Left renal pelvis (tissue), 4 donors: ENCODE measurements at regions not wholly inside any gene's neighbourhood (a gene's known extent, or its start where the extent isn't known, plus 50 kb on each side); places are given as distances from the start of the nearest gene placed in this dataset.
A peak's percentile ranks its signal among the peaks of the same experiment; 100 is the strongest.

ENCODE experiments used
- DNase-seq, 4 donors: peaks; one replicate each; pipeline ENCODE4 v3.0.0-alpha.2; 2013; ENCODE audit warnings: low read depth in 4 of 4, low spot score in 3 of 4

DNA sequence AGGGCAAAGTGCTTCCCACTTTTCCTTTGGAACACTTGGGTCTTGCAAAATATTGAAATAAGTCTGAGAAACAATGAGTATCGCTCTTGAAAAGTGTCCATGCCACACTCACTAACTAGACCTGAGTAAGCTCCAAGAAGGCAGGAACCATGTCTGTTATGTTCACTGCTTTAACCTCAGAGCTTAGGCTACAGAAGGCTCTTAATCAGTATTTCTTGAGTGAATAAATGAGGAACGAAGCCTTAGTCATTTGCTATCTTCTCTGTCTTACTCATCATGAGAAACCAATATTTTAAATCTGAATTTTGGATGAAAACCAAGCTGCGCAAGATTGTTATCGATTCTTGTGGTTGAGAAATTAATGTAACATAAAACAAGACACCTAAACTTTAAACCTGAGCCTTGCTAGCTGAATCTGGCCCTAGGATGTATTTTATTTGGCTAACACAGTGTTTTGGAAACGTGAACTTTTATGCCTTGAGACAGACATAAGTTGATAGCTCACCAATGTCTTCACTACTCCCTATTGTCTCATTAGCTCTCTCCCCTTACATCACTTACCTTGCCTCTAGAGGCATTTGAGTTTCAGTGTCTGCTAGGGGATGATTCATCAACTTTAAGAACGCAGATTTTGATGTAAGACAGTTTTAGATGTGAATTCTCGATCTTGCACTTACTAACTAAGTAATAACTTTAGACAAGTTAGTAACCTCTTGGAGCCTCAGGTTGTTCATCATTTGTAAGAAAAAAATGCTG, 392.8 kb upstream of the MEIS1 start:
- no peak for DNase-seq

DNA sequence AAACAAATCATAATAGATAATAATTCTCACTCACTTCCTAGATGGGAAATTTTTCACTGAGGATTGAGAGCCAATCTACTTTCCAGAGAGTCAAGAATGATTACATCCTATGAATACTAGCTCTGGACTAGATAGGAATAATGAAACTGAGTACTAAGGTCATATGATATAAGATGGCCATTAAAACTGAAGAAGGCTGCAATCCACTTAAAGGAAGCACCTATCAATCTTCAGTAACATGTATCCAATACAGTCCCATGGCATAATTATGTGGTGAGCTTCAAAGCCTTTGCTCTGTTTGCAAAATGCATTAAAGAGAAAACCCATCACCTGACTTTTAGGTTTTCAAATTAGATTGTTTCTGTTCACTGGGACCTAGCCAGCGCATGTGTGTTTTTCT, 398.0 kb upstream of the MEIS1 start:
- no peak for DNase-seq

DNA sequence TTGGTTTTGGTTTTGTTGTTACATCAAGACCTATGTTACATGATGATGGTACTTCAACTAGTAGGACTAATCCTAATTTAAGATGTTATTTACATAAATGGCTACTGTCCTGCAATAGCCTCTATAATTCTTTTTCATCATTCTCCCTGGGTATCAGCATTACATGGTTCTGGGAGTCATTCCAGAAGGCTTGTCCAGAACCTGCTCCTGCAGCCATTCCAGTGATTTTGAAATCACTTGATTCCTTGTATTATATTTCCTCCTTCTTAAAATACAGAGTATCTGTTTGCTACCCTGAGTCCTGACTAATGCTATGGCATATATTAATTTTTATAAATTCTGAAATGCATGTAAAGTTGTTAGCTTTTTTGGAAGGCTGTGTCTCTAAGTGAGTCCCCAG, 400.5 kb upstream of the MEIS1 start:
- DNase-seq: no peak

DNA sequence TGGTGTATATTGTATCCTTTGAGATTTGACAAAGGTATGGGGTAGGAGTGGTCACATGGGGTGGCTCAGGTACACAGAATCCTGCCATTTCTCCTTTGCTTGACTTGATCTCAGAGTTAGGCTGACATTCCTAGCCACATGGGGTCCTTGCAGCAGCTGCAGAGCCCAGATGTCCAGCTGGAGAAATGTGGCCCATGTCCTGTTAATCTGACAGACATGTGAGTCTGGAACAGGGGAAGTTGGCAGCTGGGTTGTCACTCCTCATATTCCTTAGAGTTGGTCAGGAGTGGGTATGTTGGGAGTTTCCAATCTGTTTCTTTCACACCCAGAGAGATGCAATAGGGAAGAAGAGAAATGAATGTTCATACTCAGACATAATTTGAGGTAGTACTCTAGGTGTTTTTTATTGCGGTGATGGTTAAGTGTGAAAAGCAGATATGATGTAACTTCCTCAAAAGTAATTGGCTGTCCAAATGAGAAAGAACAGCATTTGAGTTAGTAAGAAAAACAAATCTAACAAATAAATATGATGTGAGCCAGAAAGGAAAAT, 402.6 kb upstream of the MEIS1 start:
- DNase-seq: no peak

DNA sequence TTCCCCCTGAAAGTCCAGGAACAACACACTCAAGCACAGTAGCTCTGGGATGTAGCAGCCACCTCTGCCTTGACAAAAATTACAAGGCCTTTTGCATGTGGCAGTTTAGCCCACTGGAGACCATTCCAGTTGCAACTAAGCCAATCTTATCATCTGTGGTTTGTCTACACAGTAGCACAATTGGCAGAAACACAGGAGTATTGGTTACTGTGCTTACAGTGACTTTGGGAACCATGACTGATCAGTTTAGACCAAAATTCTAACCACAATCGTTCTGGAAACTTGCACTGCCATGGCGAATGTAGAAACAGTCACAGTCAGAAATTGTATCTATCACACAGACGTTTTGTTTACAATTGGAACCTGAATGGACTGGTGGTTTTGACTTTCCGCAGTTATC, 403.7 kb upstream of the MEIS1 start:
- DNase-seq: no peak

DNA sequence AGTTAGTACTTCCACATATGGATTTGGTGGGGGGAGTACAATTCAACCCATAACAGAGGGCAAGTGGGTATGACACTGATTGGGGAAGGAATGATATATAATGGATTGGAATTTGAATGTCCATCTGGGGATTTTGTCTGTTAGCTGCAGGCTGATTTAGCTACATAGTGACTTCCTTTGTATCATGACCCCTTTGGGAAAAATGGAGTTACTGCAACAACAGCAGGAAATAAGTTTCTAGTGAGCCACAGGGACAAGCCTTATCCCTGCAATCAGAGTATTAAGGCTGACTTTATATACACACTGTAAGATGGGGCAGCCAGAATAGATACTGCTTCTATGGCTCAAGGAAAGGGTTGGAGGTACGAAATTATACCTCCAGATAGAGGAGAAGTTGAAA, 404.4 kb upstream of the MEIS1 start:
- DNase-seq: no peak

DNA sequence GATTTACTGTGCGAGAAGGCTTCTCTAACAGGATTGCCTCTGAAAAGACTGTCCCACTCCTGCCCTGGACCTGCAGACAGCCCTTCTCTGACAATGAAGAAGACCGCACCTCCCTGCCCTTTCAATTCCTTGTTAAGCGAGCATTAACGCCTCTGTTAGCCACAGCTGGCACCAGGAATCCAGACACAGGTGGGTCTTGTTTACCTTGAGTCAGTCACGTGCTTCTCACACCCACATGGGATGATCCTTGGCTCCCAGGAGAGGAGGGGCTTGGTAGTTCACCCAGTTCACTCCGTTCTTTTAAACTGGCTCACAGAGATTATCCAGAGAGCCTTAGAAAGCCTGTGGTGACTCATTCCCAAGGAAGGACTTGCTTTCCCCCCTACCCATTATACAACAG, 410.5 kb upstream of the MEIS1 start:
- DNase-seq: no peak

DNA sequence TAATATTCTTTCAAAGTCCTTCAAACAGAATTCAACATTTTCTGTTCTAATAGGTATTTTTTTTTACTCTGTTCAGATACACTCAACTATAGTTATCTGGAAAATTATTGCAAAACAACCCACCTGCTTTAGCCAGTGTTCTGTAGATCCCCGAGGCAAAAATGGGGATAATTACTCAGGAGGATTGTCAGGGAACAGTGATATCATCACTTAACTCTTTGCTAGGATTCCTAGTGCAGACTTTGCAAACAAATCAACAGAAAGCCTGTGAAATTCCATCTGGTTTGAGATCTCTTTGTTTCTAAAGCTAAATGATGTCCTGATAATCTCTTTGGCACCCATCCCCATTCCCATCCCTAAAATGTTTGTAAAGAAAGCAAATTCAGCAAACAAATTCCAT, 413.6 kb upstream of the MEIS1 start:
- no peak for DNase-seq

DNA sequence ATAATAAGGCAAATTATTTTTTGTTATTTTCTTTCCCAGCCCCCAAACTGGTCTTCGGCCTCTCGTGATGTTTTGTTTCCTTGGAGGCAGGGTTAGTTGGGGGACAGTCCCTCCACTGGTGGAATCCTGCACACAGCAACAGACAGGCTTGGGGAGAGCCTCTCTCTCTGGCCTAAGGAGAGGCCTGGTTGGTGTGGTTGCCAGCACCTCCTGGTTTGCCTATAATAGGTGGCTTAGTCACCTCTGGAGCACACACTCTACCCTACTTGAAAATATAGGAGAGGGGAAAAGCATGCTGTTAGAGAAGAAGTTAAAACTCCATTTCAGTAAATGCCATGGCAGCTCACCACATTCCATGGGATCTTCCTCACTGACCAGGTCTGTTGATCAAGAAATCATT, 417.2 kb upstream of the MEIS1 start:
- no peak for DNase-seq

DNA sequence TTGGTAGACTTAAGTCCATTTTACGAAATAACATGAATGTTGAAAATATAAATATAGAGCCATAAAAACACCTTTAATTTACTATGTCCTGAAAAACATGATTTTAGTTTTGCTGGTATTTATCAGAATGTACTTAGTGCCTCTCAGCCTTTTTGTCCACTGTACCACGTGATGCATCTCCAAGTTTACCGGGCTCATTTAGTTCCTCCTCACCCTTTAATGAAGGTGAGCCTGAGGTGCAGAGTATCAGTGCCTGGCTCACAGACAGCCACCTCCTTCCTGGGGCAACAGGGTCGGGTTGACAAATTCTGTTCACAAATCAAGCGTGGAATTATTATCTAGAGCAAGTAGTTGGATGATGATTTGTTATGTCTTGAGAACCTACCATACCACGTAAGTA, 420.5 kb upstream of the MEIS1 start:
- DNase-seq: no peak

DNA sequence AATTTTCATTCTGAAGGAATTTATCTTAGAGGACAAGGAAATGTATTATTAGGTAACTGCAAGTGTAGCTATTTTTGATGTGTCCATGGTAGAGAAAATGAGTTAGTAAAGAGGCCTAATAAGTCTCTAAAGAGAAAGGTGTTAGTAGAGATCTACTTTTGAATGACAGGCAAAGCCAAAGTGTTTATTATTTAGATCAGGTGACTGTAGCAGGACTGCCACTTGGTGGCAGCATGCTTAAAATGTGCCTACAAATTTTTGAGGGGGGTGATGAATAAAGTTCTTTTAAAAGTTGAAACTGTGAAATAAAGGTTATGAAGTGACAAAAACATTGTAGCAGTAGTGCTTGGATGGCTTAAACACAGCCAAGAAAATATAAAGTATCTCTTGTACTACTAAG, 421.5 kb upstream of the MEIS1 start:
- DNase-seq: no peak

DNA sequence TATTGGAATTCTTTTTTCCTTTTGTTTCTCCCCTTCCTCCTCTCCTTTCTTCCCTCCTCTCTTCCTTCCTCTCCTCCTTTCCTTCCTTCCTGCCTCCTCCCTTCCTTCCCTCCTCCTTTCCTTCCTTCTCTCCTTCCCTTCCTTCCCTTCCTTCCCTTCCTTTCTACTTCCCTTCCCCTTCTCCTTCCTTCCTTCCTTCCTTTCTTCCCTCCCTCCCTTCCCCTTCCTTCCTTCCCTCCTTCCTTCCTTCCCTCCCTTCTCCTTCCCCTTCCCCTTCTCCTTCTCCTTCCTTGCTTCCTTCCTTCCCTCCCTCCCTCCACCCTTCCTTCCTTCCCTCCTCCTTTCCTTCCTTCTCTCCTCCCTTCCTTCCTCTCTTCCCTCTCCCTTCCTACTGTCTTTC, 431.0 kb upstream of the MEIS1 start:
- no peak for DNase-seq

DNA sequence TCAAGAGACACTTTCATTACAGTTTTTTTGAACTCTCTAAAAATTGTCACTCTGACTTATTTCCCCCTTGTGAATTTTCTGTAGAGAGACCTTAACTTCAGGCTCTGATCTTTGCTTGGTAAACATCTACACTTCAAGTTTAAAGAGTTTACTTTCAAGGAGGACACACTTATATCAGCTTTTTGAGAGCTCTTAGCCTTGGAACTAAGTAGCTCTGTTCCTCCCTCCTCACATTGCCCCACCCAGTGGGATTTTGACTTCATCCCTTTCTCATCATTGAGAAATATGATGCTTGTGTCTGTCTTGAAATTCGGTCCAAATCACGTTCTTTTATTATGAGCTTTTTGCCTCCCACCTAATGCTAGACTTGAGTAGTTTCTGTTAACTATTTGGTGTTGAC, 433.4 kb upstream of the MEIS1 start:
- no peak for DNase-seq

DNA sequence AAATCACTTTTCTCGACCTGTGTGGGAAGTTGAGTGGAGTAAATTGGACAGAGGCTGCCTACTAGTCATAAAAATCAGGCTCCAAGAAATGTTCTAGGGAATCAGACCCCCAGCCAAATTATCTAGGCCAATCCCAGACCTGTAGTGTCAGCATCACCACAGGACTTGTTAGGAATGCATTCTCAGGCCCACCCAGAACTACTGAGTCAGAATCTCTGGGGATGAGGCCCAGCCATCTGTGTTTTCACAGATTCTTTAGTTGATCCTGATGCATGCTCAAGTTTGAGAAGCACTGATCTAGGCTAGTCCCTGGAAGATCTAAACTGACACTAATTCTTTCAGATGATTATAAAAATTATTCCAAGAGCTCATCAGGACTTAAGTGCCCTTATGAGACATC, 434.0 kb upstream of the MEIS1 start:
- DNase-seq: no peak

DNA sequence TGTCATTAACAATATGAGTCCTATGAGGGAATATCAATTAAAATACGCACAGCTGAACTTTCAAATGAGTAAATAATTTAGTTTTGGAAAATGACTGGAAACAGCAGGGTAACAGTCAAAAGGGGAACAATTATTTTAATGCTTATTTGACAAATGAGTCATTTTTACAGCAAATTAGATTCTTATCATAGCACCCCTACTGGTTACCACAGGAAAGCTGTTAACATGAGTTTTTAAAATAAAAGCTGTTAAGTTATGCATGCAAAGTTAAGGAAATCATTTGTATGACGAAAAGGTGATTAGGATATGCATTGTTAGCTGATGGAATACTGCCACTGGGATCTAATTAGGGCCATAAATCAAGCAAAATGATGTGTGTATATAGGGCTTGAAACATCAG, 435.1 kb upstream of the MEIS1 start:
- DNase-seq: no peak

DNA sequence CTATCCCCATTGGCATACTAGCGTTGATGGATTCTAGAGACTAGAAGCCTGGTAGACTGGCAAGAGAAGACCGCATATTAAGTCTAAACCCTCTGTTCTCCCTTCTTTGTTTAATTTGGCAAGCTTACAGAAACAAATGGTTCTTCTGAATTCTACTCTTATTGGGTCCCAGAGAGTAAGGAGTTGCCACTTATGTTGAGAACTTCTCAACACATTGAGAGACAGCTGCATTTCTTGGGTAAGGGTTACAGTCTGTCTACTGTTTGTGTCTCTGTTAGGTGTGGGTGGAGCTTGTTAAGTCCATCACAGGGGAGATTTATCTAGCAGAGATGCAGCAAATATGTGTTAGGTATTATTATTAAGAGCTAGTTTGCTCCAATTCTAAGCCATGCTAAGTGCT, 435.8 kb upstream of the MEIS1 start:
- DNase-seq: no peak

DNA sequence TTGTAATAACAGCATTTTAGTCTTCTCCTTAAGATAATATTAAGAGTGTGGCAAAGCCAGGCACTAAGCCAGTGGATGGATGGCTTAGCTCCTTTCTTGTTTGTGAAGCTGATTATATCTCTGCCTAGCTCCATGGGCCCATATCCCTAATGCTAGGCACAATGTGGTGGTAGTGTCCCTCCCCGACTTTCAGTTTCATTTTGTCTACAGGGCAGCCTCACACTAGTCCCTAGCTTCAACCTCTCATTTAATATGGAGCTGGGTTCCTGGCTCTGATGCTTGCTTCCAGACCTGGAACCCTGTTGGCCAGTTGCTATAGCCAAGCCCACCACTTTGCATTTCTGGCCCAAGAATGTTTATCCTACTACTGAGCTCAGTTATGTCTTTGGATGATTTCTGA, 437.0 kb upstream of the MEIS1 start:
- no peak for DNase-seq

DNA sequence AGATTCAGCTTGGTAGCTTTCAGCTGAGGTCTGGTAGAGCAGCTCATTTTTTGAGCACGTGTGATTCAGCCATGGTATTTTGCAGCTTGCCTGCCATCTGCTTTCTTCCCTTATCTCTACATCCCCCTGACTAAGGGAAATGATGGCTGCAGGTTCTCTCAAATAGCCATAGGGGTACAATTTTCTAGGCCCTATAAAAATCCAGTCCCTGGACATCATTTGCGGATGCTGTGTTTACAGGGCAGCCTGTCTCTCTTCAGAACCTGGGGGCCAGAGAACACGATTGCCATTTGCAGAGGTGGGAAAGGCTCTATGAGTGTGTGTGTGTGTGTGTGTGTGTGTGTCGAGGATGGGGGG, 442.7 kb upstream of the MEIS1 start:
- DNase-seq: no peak

DNA sequence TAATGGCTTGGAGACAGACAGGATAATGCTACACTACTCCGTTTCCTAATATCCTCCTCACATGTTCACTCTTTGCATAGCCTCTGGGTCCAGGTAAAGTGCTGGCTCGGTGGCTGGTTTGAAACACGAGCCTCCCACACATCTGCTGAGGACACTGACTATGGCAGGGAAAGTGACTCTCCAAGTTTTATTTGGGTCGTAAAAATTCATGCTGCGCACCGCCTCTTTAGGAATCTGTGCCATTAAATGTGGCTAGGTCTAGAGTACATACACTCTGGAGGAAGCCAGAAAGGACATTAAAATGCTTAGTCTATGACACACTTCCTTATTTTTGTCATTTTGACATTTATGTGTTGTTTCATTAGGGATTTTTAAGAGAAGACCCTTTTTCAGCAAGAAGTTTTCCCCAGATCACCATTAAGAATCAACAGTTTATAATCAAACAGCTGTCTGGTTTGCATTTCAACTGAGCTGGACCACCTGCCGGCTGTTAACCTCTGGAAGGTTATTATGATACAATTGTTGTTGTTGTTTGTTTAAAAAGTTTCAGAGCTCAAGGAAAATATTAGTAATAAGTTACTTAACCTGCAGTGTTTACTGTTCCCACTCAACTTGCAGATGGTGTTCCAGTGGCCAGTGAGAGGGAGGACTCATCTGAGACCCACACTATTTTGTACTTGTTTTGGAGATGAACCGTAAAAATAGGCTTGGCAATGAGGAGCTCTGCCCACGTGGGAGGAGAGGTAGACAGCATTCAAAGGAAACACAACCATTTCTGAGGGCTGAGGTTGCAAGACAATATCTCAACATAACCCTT, 443.3 kb upstream of the MEIS1 start:
- peak; percentile 18 to 65 (median 42) for DNase-seq

DNA sequence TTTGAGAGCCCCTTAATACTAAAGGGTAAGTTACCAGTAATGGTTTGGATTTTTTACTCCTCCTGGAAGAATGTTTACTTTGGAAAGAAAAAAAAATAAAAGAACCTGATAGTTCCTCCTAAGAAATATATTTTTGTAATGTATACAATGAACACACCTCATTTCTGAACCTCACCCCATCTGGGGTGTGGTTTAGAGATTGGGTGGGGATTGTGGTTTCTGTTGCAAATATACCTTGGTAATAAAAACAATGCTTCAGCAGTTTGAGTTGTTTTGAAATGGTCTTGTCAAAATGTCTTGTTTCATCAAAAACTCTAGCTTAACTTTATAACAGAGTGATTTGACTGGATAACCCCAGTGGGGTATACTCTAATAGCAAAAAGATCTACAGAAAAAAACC, 448.9 kb upstream of the MEIS1 start:
- DNase-seq: no peak

DNA sequence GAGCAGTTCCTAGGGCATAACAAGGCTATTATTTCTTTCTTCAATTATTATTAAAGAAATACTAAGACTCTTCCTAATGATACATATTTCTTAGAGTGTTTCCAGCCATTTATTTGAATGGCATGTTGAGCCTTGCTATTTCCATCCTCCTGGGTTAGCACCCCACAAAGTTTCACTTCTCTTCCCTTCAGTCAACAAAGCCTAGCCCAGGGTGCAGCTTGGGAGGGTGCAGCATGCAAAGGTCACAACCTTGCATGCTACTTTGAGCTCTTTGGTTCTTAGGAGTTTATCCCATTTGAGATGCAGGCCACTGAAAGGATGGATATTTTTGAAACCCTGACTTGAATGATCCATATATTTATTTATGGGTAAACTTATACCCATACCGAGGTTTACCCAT, 454.4 kb upstream of the MEIS1 start:
- no peak for DNase-seq

DNA sequence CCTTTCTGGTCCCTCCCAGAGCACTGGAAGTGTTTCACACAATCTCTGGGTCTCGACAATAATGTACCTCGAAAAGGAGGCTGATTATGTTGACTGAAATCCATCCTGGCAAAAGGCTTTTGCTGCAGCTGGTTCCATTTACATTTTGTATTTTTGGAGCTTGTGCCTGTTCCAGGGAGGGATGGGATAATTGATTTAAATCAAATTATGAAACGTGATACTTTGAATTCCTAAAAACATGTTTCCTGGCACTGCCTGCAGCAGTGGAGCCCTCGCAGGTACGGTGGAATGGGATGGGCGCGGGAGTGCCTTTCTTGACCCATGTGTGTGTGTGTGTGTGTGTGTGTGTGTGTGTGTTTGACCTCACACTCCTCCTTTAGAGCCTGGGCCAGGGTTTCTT, 455.5 kb upstream of the MEIS1 start:
- DNase-seq: no peak
